Fibroblast of lung (primary cell): ENCODE measurements at regions not wholly inside any gene's neighbourhood (a gene's known extent, or its start where the extent isn't known, plus 50 kb on each side); places are given as distances from the start of the nearest gene placed in this dataset.

ENCODE experiments used
- DNase-seq, 2 donors: peaks; one replicate each; pipeline versions ENCODE4 v3.0.0 to v3.0.0-alpha.2; 2010; ENCODE audit warnings: low read depth in 2 of 2
- H2AFZ ChIP-seq: 2 replicates; pipeline ENCODE4 v1.5.1; 2012; ENCODE audit warnings: low read length, control low read depth, inconsistent platforms
- H3K27ac ChIP-seq: 2 replicates; pipeline ENCODE4 v1.5.1; 2011; ENCODE audit warnings: low read length, control low read depth; ENCODE audit not compliant: insufficient read depth
- H3K27me3 ChIP-seq: 2 replicates; pipeline ENCODE4 v1.5.1; 2011; ENCODE audit warnings: mild to moderate bottlenecking, low read length; ENCODE audit not compliant: control insufficient read depth, insufficient read depth
- H3K36me3 ChIP-seq: 2 replicates; pipeline ENCODE4 v1.5.1; 2011; ENCODE audit warnings: low read length; ENCODE audit not compliant: control insufficient read depth, insufficient read depth
- H3K4me1 ChIP-seq: 2 replicates; pipeline ENCODE4 v1.5.1; 2011; ENCODE audit warnings: low read length; ENCODE audit not compliant: control insufficient read depth, insufficient read depth; ENCODE audit errors: extremely low read depth
- H3K4me2 ChIP-seq: 2 replicates; pipeline ENCODE4 v1.5.1; 2011; ENCODE audit warnings: low read length, control low read depth; ENCODE audit not compliant: insufficient read depth; ENCODE audit errors: extremely low read depth
- H3K4me3 ChIP-seq, 4 experiments: fragments of 200-600 bp in 1 of 4; sonication (generic) in 1 of 4; replicated peaks in 1 of 4; 2 replicates each; pipeline ENCODE4 v1.5.1; 2011 to 2016; ENCODE audit warnings: low read length in 4 of 4, low read depth in 3 of 4, mild to moderate bottlenecking in 3 of 4, control low read depth in 2 of 4, inconsistent platforms in 1 of 4, mixed read lengths in 1 of 4; ENCODE audit not compliant: insufficient read depth in 1 of 4; ENCODE audit errors: control extremely low read depth in 1 of 4
- H3K79me2 ChIP-seq: 2 replicates; pipeline ENCODE4 v1.5.1; 2012; ENCODE audit warnings: mild to moderate bottlenecking, low read length, inconsistent platforms; ENCODE audit not compliant: control insufficient read depth, insufficient read depth
- H3K9ac ChIP-seq: 2 replicates; pipeline ENCODE4 v1.5.1; 2011; ENCODE audit warnings: mild to moderate bottlenecking, low read length, control low read depth; ENCODE audit not compliant: insufficient read depth
- H3K9me3 ChIP-seq: 2 replicates; pipeline ENCODE4 v1.5.1; 2012; ENCODE audit warnings: low read depth, low read length; ENCODE audit not compliant: control insufficient read depth, insufficient read depth
- H4K20me1 ChIP-seq: 2 replicates; pipeline ENCODE4 v1.5.1; 2011; ENCODE audit warnings: low read length; ENCODE audit not compliant: control insufficient read depth, insufficient read depth; ENCODE audit errors: extremely low read depth
- CTCF ChIP-seq, 2 donors: IDR thresholded peaks in 1 of 2; conservative IDR thresholded peaks in 1 of 2; 1 replicate in 1 of 2; 2 replicates in 1 of 2; pipeline ENCODE4 v1.5.1; 2011 to 2012; ENCODE audit warnings: low read length in 2 of 2, control low read depth in 1 of 2, inconsistent platforms in 1 of 2, low read depth in 1 of 2, mild to moderate bottlenecking in 1 of 2
- EZH2 ChIP-seq: IDR thresholded peaks from 2 replicates; pipeline ENCODE4 v1.5.1; 2012; ENCODE audit warnings: low read length, control low read depth, mild to moderate bottlenecking; ENCODE audit errors: missing control alignments

GRCh38 chr22:23401111-23401909 lies 178.8 kb downstream of the IGLL1 start:
- no peaks in the 10 kb centered on the region for H4K20me1 ChIP-seq
- H3K79me2 ChIP-seq = no peaks in the 10 kb centered on the region
- no peaks in the 10 kb centered on the region for H3K27me3 ChIP-seq
- H3K4me1 ChIP-seq = no peaks in the 10 kb centered on the region
- H2AFZ ChIP-seq = no peak overlapping the region
- no peak overlapping the region for H3K27ac ChIP-seq
- H3K9ac ChIP-seq = no peak overlapping the region
- H3K4me3 ChIP-seq = no peak overlapping the region
- DNase-seq = peak in 1 of 2 donors; percentile 96
- no peak for TF ChIP-seq EZH2
- no peak for TF ChIP-seq CTCF (conservative IDR thresholded peaks at IDR 0.05 in 1 of 2, IDR thresholded peaks at IDR 0.05 in 1 of 2; ENCODE audit: low read depth in 1 of 2, low read length in 2 of 2)
- H3K36me3 ChIP-seq = no peaks in the 10 kb centered on the region
- no peak overlapping the region for H3K4me2 ChIP-seq
- no peaks in the 10 kb centered on the region for H3K9me3 ChIP-seq

GRCh38 chr22:23400286-23400981 lies 179.7 kb downstream of the IGLL1 start:
- no peaks in the 10 kb centered on the region for H3K9me3 ChIP-seq
- H3K4me2 ChIP-seq = no peak overlapping the region
- no peaks in the 10 kb centered on the region for H3K79me2 ChIP-seq
- H2AFZ ChIP-seq = no peak overlapping the region
- no peak overlapping the region for H3K4me3 ChIP-seq
- no peak for DNase-seq
- H3K27me3 ChIP-seq = no peaks in the 10 kb centered on the region
- no peaks in the 10 kb centered on the region for H4K20me1 ChIP-seq
- no peak overlapping the region for H3K27ac ChIP-seq
- no peaks in the 10 kb centered on the region for H3K36me3 ChIP-seq
- TF ChIP-seq EZH2 = no peak
- no peak for TF ChIP-seq CTCF (conservative IDR thresholded peaks at IDR 0.05 in 1 of 2, IDR thresholded peaks at IDR 0.05 in 1 of 2; ENCODE audit: low read depth in 1 of 2, low read length in 2 of 2)
- no peaks in the 10 kb centered on the region for H3K4me1 ChIP-seq
- H3K9ac ChIP-seq = no peak overlapping the region

GRCh38 chr22:23399367-23400285 lies 180.5 kb downstream of the IGLL1 start:
- Histone ChIP-seq H3K9ac (no peak overlapping the region), H4K20me1 (no peaks in the 10 kb centered on the region), H3K36me3 (no peaks in the 10 kb centered on the region), H3K4me3 (no peak overlapping the region), H3K9me3 (no peaks in the 10 kb centered on the region), H3K4me2 (no peak overlapping the region), H3K79me2 (no peaks in the 10 kb centered on the region), H3K27me3 (no peaks in the 10 kb centered on the region), H3K4me1 (no peaks in the 10 kb centered on the region), H3K27ac (no peak overlapping the region), H2AFZ (no peak overlapping the region)
- no peak for TF ChIP-seq EZH2
- TF ChIP-seq CTCF (conservative IDR thresholded peaks at IDR 0.05 in 1 of 2, IDR thresholded peaks at IDR 0.05 in 1 of 2; ENCODE audit: low read depth in 1 of 2, low read length in 2 of 2) = no peak
- DNase-seq = no peak
